Heart left ventricle (tissue), 16 donors: ENCODE measurements at regions not wholly inside any gene's neighbourhood (a gene's known extent, or its start where the extent isn't known, plus 50 kb on each side); places are given as distances from the start of the nearest gene placed in this dataset.
"Not testable (repeated sequence)": the region's sequence is repeated elsewhere in the genome, so short reads cannot be mapped to it uniquely, and the experiment has no call there.

ENCODE experiments used
- ATAC-seq, 4 donors: fragments of 200-7000 bp; cut with Tn5 transposase; one replicate each; pipeline ENCODE4 v1.9.1; 2020 to 2022; ENCODE audit warnings: moderate library complexity in 4 of 4, mild to moderate bottlenecking in 3 of 4, moderate number of reproducible peaks in 1 of 4
- DNase-seq, 5 donors: peaks; one replicate each; pipeline ENCODE4 v3.0.0-alpha.2; 2020
- H3K27ac ChIP-seq, 12 donors: fragments of 200-600 bp; sonication (generic) in 4 of 12; one replicate each; pipeline versions ENCODE4 v1.5.0 to v1.8.0; 2016 to 2022; ENCODE audit warnings: mild to moderate bottlenecking in 2 of 12
- H3K27me3 ChIP-seq, 9 donors: fragments of 200-600 bp; sonication (generic) in 2 of 9; one replicate each; pipeline versions ENCODE4 v1.5.1 to v1.8.0; 2016 to 2022; ENCODE audit warnings: mild to moderate bottlenecking in 3 of 9
- H3K36me3 ChIP-seq, 9 donors: fragments of 200-600 bp; sonication (generic) in 2 of 9; one replicate each; pipeline versions ENCODE4 v1.5.0 to v1.8.0; 2018 to 2022; ENCODE audit warnings: mild to moderate bottlenecking in 2 of 9
- H3K4me1 ChIP-seq, 12 donors: fragments of 200-600 bp; sonication (generic) in 4 of 12; one replicate each; pipeline versions ENCODE4 v1.5.0 to v1.8.0; 2016 to 2022; ENCODE audit warnings: mild to moderate bottlenecking in 3 of 12
- H3K4me3 ChIP-seq, 12 donors: fragments of 200-600 bp; sonication (generic) in 4 of 12; one replicate each; pipeline versions ENCODE4 v1.5.0 to v1.8.0; 2017 to 2022; ENCODE audit warnings: mild to moderate bottlenecking in 9 of 12, moderate library complexity in 4 of 12
- H3K9me3 ChIP-seq, 12 donors: fragments of 200-600 bp; sonication (generic) in 4 of 12; one replicate each; pipeline versions ENCODE4 v1.5.0 to v1.8.0; 2016 to 2022; ENCODE audit warnings: mild to moderate bottlenecking in 1 of 12
- POLR2A ChIP-seq, 2 donors: fragments of 450-650 bp; IDR thresholded peaks; one replicate each; pipeline ENCODE4 v1.6.1; 2017; ENCODE audit warnings: antibody characterized with exemption in 2 of 2, mild to moderate bottlenecking in 2 of 2, moderate library complexity in 2 of 2
- WGBS, 4 donors: extraction: QIAGEN DNeasy Blood & Tissue Kit in 2 of 4; methylation state at CpG; one replicate each; pipeline versions ENCODE4 v1.1.5 to v1.1.7; 2013 to 2018; 5-methylcytosine and 5-hydroxymethylcytosine counted together
- intact Hi-C, 10 donors: fragments of 100-400 bp; cut with DNase I; formaldehyde crosslinking; loops; one replicate each; pipeline versions ENCODE4 v1.11.1 to v1.14.2; 2022
- TF ChIP-seq, protein P1 (sequence below), 12 donors: fragments of 200-600 bp; sonication (generic) in 4 of 12; IDR thresholded peaks; one replicate each; pipeline versions ENCODE4 v1.5.0 to v1.8.0; 2018 to 2022; ENCODE audit warnings: antibody characterized with exemption in 12 of 12, mild to moderate bottlenecking in 5 of 12
- donor health status: ischemic (EF 13 %, LVEDD 7.1; RV severe dilation, severe dysfunction).
- donor health status: healthy with polysubstance abuse.
- donor health status: DM: no; HTN: yes; CAD: no.
- donor health status: DM: no; HTN: no; CAD: no.
- donor health status: ischemic (EF 25% LVEDD 6.9; RV normal size, moderate dysfunction).
- donor health status: ischemic (EF 25% LVEDD 5.7; RV mildly dilated, moderate dysfunction).
- donor health status: healthy.
- donor health status: DM: yes; HTN: yes; CAD: no.
- donor health status: ischemic (EF 35%, LVEDD 5.7; RV mildly dilated, moderate dysfunction).
- donor health status: nonischemic (EF 11% LVEDD 7.7; RV severe dilation, severe dysfunction).
- donor health status: DM: yes; HTN: yes; CAD: no.
- donor health status: PGD.
- donor health status: ischemic (EF 29% LVEDD 5.4; RV normal size, mild dysfunction).
- donor health status: nonischemic (EF 23%, LVEDD 6.1; RV moderate dilation, normal function).

DNA sequence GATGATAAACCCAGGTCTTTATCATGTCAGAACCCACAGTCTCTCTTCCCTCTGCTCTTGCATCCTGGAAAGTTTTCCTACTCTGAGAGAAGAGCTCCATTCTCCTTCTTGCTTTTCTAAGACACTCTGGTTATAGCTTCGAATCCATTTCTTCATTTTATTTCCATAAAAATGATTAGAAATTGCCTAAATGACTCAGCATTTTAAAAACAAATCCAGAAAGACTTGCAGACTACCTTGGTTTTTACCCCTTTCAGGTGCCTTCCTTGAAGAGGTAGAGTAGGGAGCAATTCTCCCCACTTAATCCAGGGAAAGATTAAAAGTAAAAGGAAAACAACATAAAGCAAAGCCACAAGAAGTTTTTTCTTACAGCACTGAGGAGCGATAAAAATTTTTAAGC lies 1256.0 kb downstream of the ROBO1 start:
- TF ChIP-seq, protein P1, sequence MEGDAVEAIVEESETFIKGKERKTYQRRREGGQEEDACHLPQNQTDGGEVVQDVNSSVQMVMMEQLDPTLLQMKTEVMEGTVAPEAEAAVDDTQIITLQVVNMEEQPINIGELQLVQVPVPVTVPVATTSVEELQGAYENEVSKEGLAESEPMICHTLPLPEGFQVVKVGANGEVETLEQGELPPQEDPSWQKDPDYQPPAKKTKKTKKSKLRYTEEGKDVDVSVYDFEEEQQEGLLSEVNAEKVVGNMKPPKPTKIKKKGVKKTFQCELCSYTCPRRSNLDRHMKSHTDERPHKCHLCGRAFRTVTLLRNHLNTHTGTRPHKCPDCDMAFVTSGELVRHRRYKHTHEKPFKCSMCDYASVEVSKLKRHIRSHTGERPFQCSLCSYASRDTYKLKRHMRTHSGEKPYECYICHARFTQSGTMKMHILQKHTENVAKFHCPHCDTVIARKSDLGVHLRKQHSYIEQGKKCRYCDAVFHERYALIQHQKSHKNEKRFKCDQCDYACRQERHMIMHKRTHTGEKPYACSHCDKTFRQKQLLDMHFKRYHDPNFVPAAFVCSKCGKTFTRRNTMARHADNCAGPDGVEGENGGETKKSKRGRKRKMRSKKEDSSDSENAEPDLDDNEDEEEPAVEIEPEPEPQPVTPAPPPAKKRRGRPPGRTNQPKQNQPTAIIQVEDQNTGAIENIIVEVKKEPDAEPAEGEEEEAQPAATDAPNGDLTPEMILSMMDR (IDR thresholded peaks at IDR 0.05): no peak
- TF ChIP-seq POLR2A (IDR thresholded peaks at IDR 0.05): no peak
- intact Hi-C loops: no loop called here
- ATAC-seq: no peak
- 45 to 66% (median 57%) methylated on average over 2 of the region's 2 CpGs for WGBS, 4 donors
- peaks cover 0 to 2% (median 0%) of the 10 kb centered on the region in 12 donors for H3K9me3 ChIP-seq
- H3K36me3 ChIP-seq: no peaks in the 10 kb centered on the region
- no peaks in the 10 kb centered on the region for H3K4me1 ChIP-seq
- H3K4me3 ChIP-seq: no peak overlapping the region
- DNase-seq: no peak
- no peaks in the 10 kb centered on the region for H3K27me3 ChIP-seq
- H3K27ac ChIP-seq: no peak overlapping the region

DNA sequence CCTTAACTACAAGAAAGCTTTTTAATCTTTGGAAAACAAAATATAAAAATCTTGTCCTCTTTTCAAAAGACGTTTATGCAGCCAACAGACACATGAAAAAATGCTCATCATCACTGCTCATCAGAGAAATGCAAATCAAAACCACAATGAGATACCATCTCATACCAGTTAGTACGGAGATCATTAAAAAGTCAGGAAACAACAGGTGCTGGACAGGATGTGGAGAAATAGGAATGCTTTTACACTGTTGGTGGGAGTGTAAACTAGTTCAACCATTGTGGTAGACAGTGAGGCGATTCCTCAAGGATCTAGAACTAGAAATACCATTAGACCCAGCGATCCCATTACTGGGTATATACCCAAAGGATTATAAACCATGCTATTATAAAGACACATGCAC lies 1255.0 kb downstream of the ROBO1 start:
- ATAC-seq, H3K27me3 ChIP-seq, H3K4me1 ChIP-seq, intact Hi-C loops, DNase-seq, H3K9me3 ChIP-seq, H3K4me3 ChIP-seq, H3K27ac ChIP-seq, H3K36me3 ChIP-seq: not testable (repeated sequence)
- WGBS, 4 donors: 73 to 80% (median 74%) methylated on average over 4 of the region's 4 CpGs

DNA sequence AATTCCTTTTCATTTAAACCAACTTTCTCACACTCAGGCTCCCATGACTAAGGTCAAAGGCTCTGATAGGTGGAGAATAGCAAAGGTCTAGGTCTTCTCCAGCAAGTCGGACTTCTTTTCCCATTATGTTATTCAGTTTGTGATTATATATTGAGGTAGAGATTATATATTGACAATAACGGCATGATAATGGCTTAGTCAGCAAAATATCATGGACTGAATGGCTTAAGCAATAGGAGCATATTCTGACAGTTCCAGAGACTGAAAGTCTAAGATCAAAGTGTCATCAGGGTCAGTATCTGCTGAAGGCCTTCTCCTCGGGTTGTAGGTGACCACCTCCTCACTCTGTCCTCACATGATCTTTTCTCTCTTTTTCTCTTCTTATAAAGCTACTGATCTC lies 1251.4 kb downstream of the ROBO1 start:
- no peak for ATAC-seq
- Histone ChIP-seq H3K36me3 (no peaks in the 10 kb centered on the region), H3K27ac (no peak overlapping the region), H3K4me3 (no peak overlapping the region), H3K9me3 (peaks cover 0 to 5% (median 0%) of the 10 kb centered on the region in 12 donors), H3K27me3 (no peaks in the 10 kb centered on the region), H3K4me1 (no peaks in the 10 kb centered on the region)
- 77 to 91% (median 85%) methylated on average over 3 of the region's 3 CpGs for WGBS, 4 donors
- intact Hi-C loops: no loop called here
- no peak for DNase-seq
- TF ChIP-seq POLR2A (IDR thresholded peaks at IDR 0.05): no peak
- TF ChIP-seq, protein P1 (IDR thresholded peaks at IDR 0.05): no peak

DNA sequence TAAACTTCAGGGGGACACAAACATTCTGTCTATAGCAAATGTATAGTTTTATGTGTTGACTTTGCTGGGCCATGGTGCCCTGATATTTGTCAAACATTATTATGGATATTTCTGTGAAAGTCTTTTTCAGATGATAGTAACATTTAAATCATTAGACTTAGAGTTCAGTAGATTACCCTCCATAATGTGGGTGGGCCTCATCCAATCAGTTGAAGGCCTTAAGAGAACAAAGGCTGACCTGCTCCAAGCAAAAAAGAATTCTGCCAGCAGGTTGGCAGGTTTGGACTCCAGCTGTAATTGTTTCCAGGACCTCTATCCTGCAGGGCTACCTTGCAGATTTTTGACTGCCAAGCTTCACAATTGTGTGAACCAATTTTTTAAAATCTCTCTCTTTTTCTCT lies 1250.9 kb downstream of the ROBO1 start:
- Histone ChIP-seq H3K27me3 (no peaks in the 10 kb centered on the region), H3K4me3 (no peak overlapping the region), H3K27ac (no peak overlapping the region), H3K9me3 (peaks cover 0 to 5% (median 0%) of the 10 kb centered on the region in 12 donors), H3K4me1 (no peaks in the 10 kb centered on the region), H3K36me3 (no peaks in the 10 kb centered on the region)
- TF ChIP-seq POLR2A (IDR thresholded peaks at IDR 0.05): no peak
- TF ChIP-seq, protein P1 (IDR thresholded peaks at IDR 0.05): no peak
- DNase-seq (no peak), ATAC-seq (no peak)
- intact Hi-C loops: no loop called here

DNA sequence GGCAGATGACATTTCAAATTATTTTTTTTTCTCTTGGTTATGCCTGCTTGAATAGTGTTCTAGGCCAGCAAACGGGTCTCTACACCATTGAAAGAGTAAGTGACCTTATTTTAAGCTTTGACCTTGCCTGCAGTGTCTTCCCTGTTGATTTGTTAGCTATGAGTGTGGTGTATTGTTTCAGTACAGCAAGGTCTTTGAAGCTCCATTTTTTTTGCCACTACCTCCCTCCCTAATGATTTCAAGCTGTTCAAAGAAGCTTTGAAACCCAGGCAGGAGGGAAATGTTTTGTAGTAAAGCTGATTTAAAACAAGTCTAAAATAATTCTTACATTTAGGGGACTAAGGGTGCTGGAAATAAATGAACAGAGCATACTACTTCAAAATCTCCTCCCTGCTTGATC lies 1249.8 kb downstream of the ROBO1 start:
- whole genome bisulfite sequencing, 4 donors: 24 to 41% (median 32%) methylated on average over 1 of the region's 1 CpG
- TF ChIP-seq POLR2A (IDR thresholded peaks at IDR 0.05): no peak
- TF ChIP-seq, protein P1 (IDR thresholded peaks at IDR 0.05): no peak
- Histone ChIP-seq H3K9me3 (peaks cover 0 to 3% (median 0%) of the 10 kb centered on the region in 12 donors), H3K4me1 (no peaks in the 10 kb centered on the region), H3K4me3 (no peak overlapping the region), H3K36me3 (no peaks in the 10 kb centered on the region), H3K27me3 (no peaks in the 10 kb centered on the region), H3K27ac (no peak overlapping the region)
- intact Hi-C loops: no loop called here
- no peak for DNase-seq
- ATAC-seq: no peak
